ENCODE measurements at regions not wholly inside any gene's neighbourhood (a gene's known extent, or its start where the extent isn't known, plus 50 kb on each side); places are given as distances from the start of the nearest gene placed in this dataset.

DNA sequence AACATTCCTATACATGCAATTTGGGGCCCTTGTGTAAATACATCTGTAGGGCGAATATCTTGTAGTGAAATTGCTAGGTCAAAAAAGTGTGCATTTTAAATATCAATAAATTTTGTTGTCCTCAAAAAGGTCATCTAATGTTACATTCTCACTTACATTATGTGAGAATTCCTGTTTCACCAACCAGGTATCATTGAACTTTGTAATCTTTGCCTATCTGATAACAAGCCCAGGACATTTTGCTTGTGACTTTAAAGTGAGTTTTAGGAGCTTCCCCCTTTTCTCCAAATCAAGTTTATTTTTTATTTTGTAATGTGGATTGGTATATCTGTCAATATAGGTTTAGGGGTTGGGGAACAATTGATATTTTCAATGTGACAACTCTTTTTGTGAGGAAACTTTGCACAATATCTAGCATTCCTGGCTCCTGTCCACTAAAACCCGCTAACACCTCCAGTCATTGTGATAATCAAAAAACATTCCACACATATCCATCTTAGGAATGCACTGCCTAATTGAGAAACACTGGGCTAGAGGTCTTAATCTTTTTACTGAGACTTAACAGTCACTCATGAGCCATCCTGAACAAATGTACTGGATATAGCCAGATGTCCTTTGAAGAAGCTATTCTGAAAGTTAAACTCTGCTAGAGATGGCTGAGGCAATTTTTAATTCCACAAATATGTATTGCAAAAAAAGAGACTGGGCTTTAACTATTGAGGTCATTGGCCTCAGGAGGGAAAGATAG, 72.5 kb upstream of the SLC1A1 start:
- intact Hi-C loops (cut with DNase I), result no loop called here
- 72 to 88% methylated on average over 2 of the region's 2 CpGs for WGBS, 2 donors
- H3K36me3 ChIP-seq, result no peaks in the 10 kb centered on the region

GRCh38 chr9:4416467-4416866, 73.8 kb upstream of the SLC1A1 start:
- no peaks in the 10 kb centered on the region for H3K9me3 ChIP-seq
- TF ChIP-seq CTCF (IDR thresholded peaks at IDR 0.05), result no peak
- no peak for TF ChIP-seq POLR2A (IDR thresholded peaks at IDR 0.05)
- 71 to 82% methylated on average over 1 of the region's 1 CpG for WGBS, 2 donors
- H3K4me1 ChIP-seq, result no peaks in the 10 kb centered on the region
- no peak for DNase-seq
- intact Hi-C loops (cut with DNase I), result no loop called here
- no peak overlapping the region for H3K4me3 ChIP-seq
- H3K27me3 ChIP-seq, result no peaks in the 10 kb centered on the region
- H3K36me3 ChIP-seq, result no peaks in the 10 kb centered on the region
- no peak overlapping the region for H3K27ac ChIP-seq

More for the DNA sequence above, 72.5 kb upstream of the SLC1A1 start:
- TF ChIP-seq POLR2A (IDR thresholded peaks at IDR 0.05) (no peak), CTCF (IDR thresholded peaks at IDR 0.05) (no peak)
- DNase-seq, result no peak
- H3K4me1 ChIP-seq, result no peaks in the 10 kb centered on the region
- no peak overlapping the region for H3K27ac ChIP-seq
- no peaks in the 10 kb centered on the region for H3K9me3 ChIP-seq
- H3K27me3 ChIP-seq, result no peaks in the 10 kb centered on the region
- no peak overlapping the region for H3K4me3 ChIP-seq

DNA sequence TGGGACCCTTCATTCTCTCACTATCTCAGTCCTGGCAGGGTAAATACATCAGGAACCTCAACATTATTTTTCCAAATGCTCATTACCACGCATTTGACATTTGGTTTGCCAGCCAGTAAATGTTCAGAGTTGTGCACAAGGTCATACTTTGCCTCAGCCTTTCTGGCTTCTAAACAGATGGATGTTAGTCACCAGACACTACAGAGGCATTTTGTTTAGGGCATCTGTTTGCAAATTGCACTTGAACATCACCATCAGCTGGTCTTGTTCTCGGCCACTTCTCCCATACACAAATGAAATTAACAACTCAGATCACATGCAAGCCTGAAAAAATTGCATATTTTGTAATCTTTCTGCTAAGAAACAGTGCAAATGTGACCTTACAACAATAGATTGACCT, 75.0 kb upstream of the SLC1A1 start:
- no peaks in the 10 kb centered on the region for H3K36me3 ChIP-seq
- H3K4me3 ChIP-seq, result no peak overlapping the region
- no peaks in the 10 kb centered on the region for H3K27me3 ChIP-seq
- no peak for TF ChIP-seq CTCF (IDR thresholded peaks at IDR 0.05)
- TF ChIP-seq POLR2A (IDR thresholded peaks at IDR 0.05), result no peak
- 83 to 86% methylated on average over 2 of the region's 2 CpGs for WGBS, 2 donors
- H3K9me3 ChIP-seq, result no peaks in the 10 kb centered on the region
- DNase-seq, result no peak
- intact Hi-C loops (cut with DNase I), result no loop called here
- H3K27ac ChIP-seq, result no peak overlapping the region
- no peaks in the 10 kb centered on the region for H3K4me1 ChIP-seq

DNA sequence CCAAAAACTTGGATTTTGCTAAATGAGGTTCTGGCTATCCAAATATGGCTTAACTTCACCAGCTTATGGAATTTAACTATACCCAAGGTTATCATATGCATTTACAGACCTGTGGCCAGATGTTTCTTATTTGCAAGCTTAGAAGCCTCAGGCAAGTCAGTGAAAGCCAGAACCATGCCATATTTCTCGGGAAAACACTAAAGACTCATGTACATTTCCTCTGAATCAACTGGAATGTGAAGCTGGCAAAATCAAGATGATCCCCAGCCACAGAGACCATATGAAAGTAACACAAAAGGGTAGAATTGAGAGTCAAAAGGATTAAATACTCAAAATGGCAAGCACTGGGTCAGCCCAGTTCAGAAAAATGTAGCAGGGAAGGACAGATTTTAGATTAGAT, 76.4 kb upstream of the SLC1A1 start:
- no peak overlapping the region for H3K4me3 ChIP-seq
- H3K27me3 ChIP-seq, result no peaks in the 10 kb centered on the region
- H3K36me3 ChIP-seq, result no peaks in the 10 kb centered on the region
- intact Hi-C loops (cut with DNase I), result no loop called here
- H3K27ac ChIP-seq, result no peak overlapping the region
- no peaks in the 10 kb centered on the region for H3K9me3 ChIP-seq
- DNase-seq, result no peak
- no peak for TF ChIP-seq CTCF (IDR thresholded peaks at IDR 0.05)
- no peak for TF ChIP-seq POLR2A (IDR thresholded peaks at IDR 0.05)
- 26 to 60% methylated on average over 1 of the region's 1 CpG for WGBS, 2 donors
- H3K4me1 ChIP-seq, result no peaks in the 10 kb centered on the region

- Histone ChIP-seq H3K4me3 (no peak overlapping the region), H3K27me3 (no peaks in the 10 kb centered on the region), H3K9me3 (peaks cover 0 to 15% (median 8%) of the 10 kb centered on the region in 3 donors), H3K36me3 (no peaks in the 10 kb centered on the region), H3K27ac (no peak overlapping the region), H3K4me1 (no peaks in the 10 kb centered on the region)
- DNase-seq, result no peak
- no peak for TF ChIP-seq CTCF (IDR thresholded peaks at IDR 0.05)
- TF ChIP-seq POLR2A (IDR thresholded peaks at IDR 0.05), result no peak
- 66 to 75% methylated on average over 3 of the region's 3 CpGs for WGBS, 2 donors
- intact Hi-C loops (cut with DNase I), result no loop called here
Observed at GRCh38 chr9:4404156-4404555, 86.1 kb upstream of the SLC1A1 start.

Measured in esophagus squamous epithelium (tissue), 5 donors.